HEK293T (cell line): ENCODE measurements at regions not wholly inside any gene's neighbourhood (a gene's known extent, or its start where the extent isn't known, plus 50 kb on each side); places are given as distances from the start of the nearest gene placed in this dataset.

Source experiments
- ARNT ChIP-seq: fragments of 450-650 bp; IDR thresholded peaks from 2 replicates; pipeline ENCODE4 v1.6.1; 2017; ENCODE audit warnings: mild to moderate bottlenecking
- BHLHE40 ChIP-seq: fragments of 450-650 bp; IDR thresholded peaks from 2 replicates; pipeline ENCODE4 v1.6.1; 2016; ENCODE audit warnings: mild to moderate bottlenecking, moderate library complexity, borderline replicate concordance
- ELF4 ChIP-seq: fragments of 450-650 bp; IDR thresholded peaks from 2 replicates; pipeline ENCODE4 v1.6.1; 2017; ENCODE audit warnings: antibody characterized with exemption
- FOXK2 ChIP-seq: fragments of 450-650 bp; IDR thresholded peaks from 2 replicates; pipeline ENCODE4 v1.6.1; 2016; ENCODE audit warnings: mild to moderate bottlenecking
- FOXM1 ChIP-seq: fragments of 450-650 bp; IDR thresholded peaks from 2 replicates; pipeline ENCODE4 v1.6.1; 2017; ENCODE audit warnings: mild to moderate bottlenecking, borderline replicate concordance
- HDGF ChIP-seq: fragments of 450-650 bp; IDR thresholded peaks from 2 replicates; pipeline ENCODE4 v1.6.1; 2017; ENCODE audit warnings: antibody characterized with exemption, borderline replicate concordance
- L3MBTL2 ChIP-seq: fragments of 450-650 bp; conservative IDR thresholded peaks from 2 replicates; pipeline ENCODE4 v1.6.1; 2016; ENCODE audit warnings: mild to moderate bottlenecking
- PKNOX1 ChIP-seq: fragments of 450-650 bp; IDR thresholded peaks from 2 replicates; pipeline ENCODE4 v1.6.1; 2016
- SP1 ChIP-seq: fragments of 450-650 bp; IDR thresholded peaks from 2 replicates; pipeline ENCODE4 v1.6.1; 2017
- ZNF384 ChIP-seq: fragments of 450-650 bp; IDR thresholded peaks from 2 replicates; pipeline ENCODE4 v1.6.1; 2016

DNA sequence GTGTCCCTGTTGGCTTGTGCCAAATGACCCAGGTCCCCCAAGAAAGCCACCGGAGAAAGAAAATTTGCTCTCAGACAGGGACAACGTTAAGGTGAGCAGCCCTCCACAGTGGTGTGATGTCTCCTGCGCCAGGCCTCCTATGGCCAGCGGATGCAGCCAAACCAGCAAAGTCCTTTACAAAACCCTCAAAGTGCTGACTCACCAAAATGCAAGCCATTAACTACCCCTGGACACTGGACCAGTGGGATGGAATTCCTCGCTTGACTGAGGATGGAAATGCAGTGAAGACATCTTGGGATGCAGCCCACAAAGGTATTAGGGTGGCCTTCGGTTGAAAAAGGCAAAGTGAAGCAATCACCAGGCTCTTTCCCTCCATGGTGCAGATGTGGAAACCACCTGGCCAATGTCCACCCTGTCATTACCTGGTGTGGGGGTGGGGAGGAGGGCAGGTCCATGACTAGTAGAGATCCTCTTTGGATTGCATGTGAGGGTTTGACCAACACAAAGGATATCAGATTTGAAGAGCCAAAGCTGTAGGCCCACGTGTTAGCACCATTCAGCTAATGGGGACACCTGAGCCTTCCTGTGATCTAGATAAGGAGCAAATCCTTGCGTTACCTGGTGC, 127.4 kb upstream of the SLC6A11 start:
- no peak for TF ChIP-seq HDGF
- no peak for TF ChIP-seq PKNOX1
- TF ChIP-seq SP1, result no peak
- TF ChIP-seq ELF4, result no peak
- no peak for TF ChIP-seq FOXM1
- no peak for TF ChIP-seq ZNF384
- no peak for TF ChIP-seq L3MBTL2
- no peak for TF ChIP-seq FOXK2
- TF ChIP-seq BHLHE40, result no peak
- no peak for TF ChIP-seq ARNT
